ENCODE measurements at regions not wholly inside any gene's neighbourhood (a gene's known extent, or its start where the extent isn't known, plus 50 kb on each side); places are given as distances from the start of the nearest gene placed in this dataset.

GRCh38 chr5:133714161-133714915 is 102.0 kb upstream of the FSTL4 start:
- Histone ChIP-seq H3K4me3 (ENCODE audit: low read depth, low read length) (no peak overlapping the region), H2AFZ (ENCODE audit: low read length, unreplicated experiment) (no peak overlapping the region), H3K79me2 (ENCODE audit: control insufficient read depth, insufficient read depth, low read length, unreplicated experiment) (no peaks in the 10 kb centered on the region), H3K36me3 (ENCODE audit: insufficient read depth, low read length) (no peaks in the 10 kb centered on the region), H3K4me1 (ENCODE audit: control insufficient read depth, insufficient read depth, low read length, unreplicated experiment) (peaks cover 3% of the 10 kb centered on the region), H3K27me3 (ENCODE audit: insufficient read depth, low read length) (peaks cover 13% of the 10 kb centered on the region), H3K27ac (ENCODE audit: low read depth, low read length) (no peak overlapping the region)

GRCh38 chr5:133713751-133714150 is 101.4 kb upstream of the FSTL4 start:
- Histone ChIP-seq H3K79me2 (ENCODE audit: control insufficient read depth, insufficient read depth, low read length, unreplicated experiment) (no peaks in the 10 kb centered on the region), H3K4me1 (ENCODE audit: control insufficient read depth, insufficient read depth, low read length, unreplicated experiment) (peaks cover 3% of the 10 kb centered on the region), H3K27me3 (ENCODE audit: insufficient read depth, low read length) (peaks cover 17% of the 10 kb centered on the region), H3K4me3 (ENCODE audit: low read depth, low read length) (no peak overlapping the region), H3K36me3 (ENCODE audit: insufficient read depth, low read length) (no peaks in the 10 kb centered on the region), H3K27ac (ENCODE audit: low read depth, low read length) (no peak overlapping the region), H2AFZ (ENCODE audit: low read length, unreplicated experiment) (no peak overlapping the region)

- Histone ChIP-seq H3K36me3 (ENCODE audit: insufficient read depth, low read length) (no peaks in the 10 kb centered on the region), H2AFZ (ENCODE audit: low read length, unreplicated experiment) (no peak overlapping the region), H3K27ac (ENCODE audit: low read depth, low read length) (no peak overlapping the region)
Measured at GRCh38 chr5:133713209-133713608, 100.9 kb upstream of the FSTL4 start.

GRCh38 chr5:133712562-133712961 is 100.2 kb upstream of the FSTL4 start:
- H3K79me2 ChIP-seq (ENCODE audit: control insufficient read depth, insufficient read depth, low read length, unreplicated experiment) = no peaks in the 10 kb centered on the region
- H3K4me3 ChIP-seq (ENCODE audit: low read depth, low read length) = no peak overlapping the region
- H3K36me3 ChIP-seq (ENCODE audit: insufficient read depth, low read length) = no peaks in the 10 kb centered on the region
- no peak overlapping the region for H3K27ac ChIP-seq (ENCODE audit: low read depth, low read length)
- H3K4me1 ChIP-seq (ENCODE audit: control insufficient read depth, insufficient read depth, low read length, unreplicated experiment) = peaks cover 3% of the 10 kb centered on the region
- no peak overlapping the region for H2AFZ ChIP-seq (ENCODE audit: low read length, unreplicated experiment)
- peaks cover 13% of the 10 kb centered on the region for H3K27me3 ChIP-seq (ENCODE audit: insufficient read depth, low read length)

More at GRCh38 chr5:133713209-133713608, 100.9 kb upstream of the FSTL4 start:
- Histone ChIP-seq H3K4me3 (ENCODE audit: low read depth, low read length) (no peak overlapping the region), H3K27me3 (ENCODE audit: insufficient read depth, low read length) (peaks cover 13% of the 10 kb centered on the region), H3K79me2 (ENCODE audit: control insufficient read depth, insufficient read depth, low read length, unreplicated experiment) (no peaks in the 10 kb centered on the region), H3K4me1 (ENCODE audit: control insufficient read depth, insufficient read depth, low read length, unreplicated experiment) (peaks cover 3% of the 10 kb centered on the region)

GRCh38 chr5:133709209-133709725 is 96.9 kb upstream of the FSTL4 start:
- H3K4me1 ChIP-seq (ENCODE audit: control insufficient read depth, insufficient read depth, low read length, unreplicated experiment) = no peaks in the 10 kb centered on the region
- H3K79me2 ChIP-seq (ENCODE audit: control insufficient read depth, insufficient read depth, low read length, unreplicated experiment) = no peaks in the 10 kb centered on the region
- no peak overlapping the region for H2AFZ ChIP-seq (ENCODE audit: low read length, unreplicated experiment)
- H3K27me3 ChIP-seq (ENCODE audit: insufficient read depth, low read length) = peaks cover 13% of the 10 kb centered on the region
- H3K27ac ChIP-seq (ENCODE audit: low read depth, low read length) = no peak overlapping the region
- H3K36me3 ChIP-seq (ENCODE audit: insufficient read depth, low read length) = no peaks in the 10 kb centered on the region
- H3K4me3 ChIP-seq (ENCODE audit: low read depth, low read length) = no peak overlapping the region

- no peaks in the 10 kb centered on the region for H3K79me2 ChIP-seq (ENCODE audit: control insufficient read depth, insufficient read depth, low read length, unreplicated experiment)
- no peak overlapping the region for H3K4me3 ChIP-seq (ENCODE audit: low read depth, low read length)
- no peak overlapping the region for H3K27ac ChIP-seq (ENCODE audit: low read depth, low read length)
- no peak overlapping the region for H2AFZ ChIP-seq (ENCODE audit: low read length, unreplicated experiment)
- no peaks in the 10 kb centered on the region for H3K36me3 ChIP-seq (ENCODE audit: insufficient read depth, low read length)
- no peaks in the 10 kb centered on the region for H3K4me1 ChIP-seq (ENCODE audit: control insufficient read depth, insufficient read depth, low read length, unreplicated experiment)
- H3K27me3 ChIP-seq (ENCODE audit: insufficient read depth, low read length) = peaks cover 13% of the 10 kb centered on the region
Measured at GRCh38 chr5:133708331-133708850, 96.0 kb upstream of the FSTL4 start.

DNA sequence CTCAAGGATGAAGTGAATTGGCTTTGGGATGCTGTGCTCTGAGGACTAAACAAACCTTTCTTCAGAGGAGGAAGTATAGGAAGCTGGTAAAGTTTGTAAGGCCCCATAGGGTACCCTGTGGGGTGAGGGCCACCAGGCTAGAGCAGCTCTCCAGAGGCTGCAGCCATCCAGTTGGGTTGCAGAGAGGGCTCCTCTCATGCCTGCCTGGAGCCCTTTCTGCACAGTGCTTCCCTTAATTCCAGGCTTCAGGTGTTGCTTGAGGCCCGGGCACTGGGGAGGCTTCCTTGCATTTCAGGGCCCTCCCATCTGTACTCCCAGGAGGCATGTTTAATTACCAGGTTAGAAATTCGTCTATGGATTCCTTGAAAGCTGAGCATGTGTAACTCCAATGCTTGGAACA is 95.3 kb upstream of the FSTL4 start:
- Histone ChIP-seq H3K4me3 (ENCODE audit: low read depth, low read length) (no peak overlapping the region), H3K27ac (ENCODE audit: low read depth, low read length) (no peak overlapping the region), H3K79me2 (ENCODE audit: control insufficient read depth, insufficient read depth, low read length, unreplicated experiment) (no peaks in the 10 kb centered on the region), H3K36me3 (ENCODE audit: insufficient read depth, low read length) (no peaks in the 10 kb centered on the region), H3K4me1 (ENCODE audit: control insufficient read depth, insufficient read depth, low read length, unreplicated experiment) (no peaks in the 10 kb centered on the region), H3K27me3 (ENCODE audit: insufficient read depth, low read length) (peaks cover 13% of the 10 kb centered on the region), H2AFZ (ENCODE audit: low read length, unreplicated experiment) (no peak overlapping the region)

GRCh38 chr5:133706506-133707430 is 94.4 kb upstream of the FSTL4 start:
- no peak overlapping the region for H3K4me3 ChIP-seq (ENCODE audit: low read depth, low read length)
- no peak overlapping the region for H2AFZ ChIP-seq (ENCODE audit: low read length, unreplicated experiment)
- peaks cover 13% of the 10 kb centered on the region for H3K27me3 ChIP-seq (ENCODE audit: insufficient read depth, low read length)
- no peak overlapping the region for H3K27ac ChIP-seq (ENCODE audit: low read depth, low read length)
- no peaks in the 10 kb centered on the region for H3K36me3 ChIP-seq (ENCODE audit: insufficient read depth, low read length)
- H3K79me2 ChIP-seq (ENCODE audit: control insufficient read depth, insufficient read depth, low read length, unreplicated experiment) = no peaks in the 10 kb centered on the region
- no peaks in the 10 kb centered on the region for H3K4me1 ChIP-seq (ENCODE audit: control insufficient read depth, insufficient read depth, low read length, unreplicated experiment)

- Histone ChIP-seq H3K27ac (ENCODE audit: low read depth, low read length) (no peak overlapping the region), H3K27me3 (ENCODE audit: insufficient read depth, low read length) (peaks cover 14% of the 10 kb centered on the region), H3K36me3 (ENCODE audit: insufficient read depth, low read length) (no peaks in the 10 kb centered on the region), H2AFZ (ENCODE audit: low read length, unreplicated experiment) (no peak overlapping the region), H3K79me2 (ENCODE audit: control insufficient read depth, insufficient read depth, low read length, unreplicated experiment) (no peaks in the 10 kb centered on the region), H3K4me3 (ENCODE audit: low read depth, low read length) (no peak overlapping the region), H3K4me1 (ENCODE audit: control insufficient read depth, insufficient read depth, low read length, unreplicated experiment) (no peaks in the 10 kb centered on the region)
Measured at GRCh38 chr5:133705331-133705730, 93.0 kb upstream of the FSTL4 start.

GRCh38 chr5:133704411-133704810 is 92.1 kb upstream of the FSTL4 start:
- 0 out of 2 replicates have a peak, but pooled peaks cover 7% of the 10 kb centered on the region for H3K27me3 ChIP-seq (ENCODE audit: insufficient read depth, low read length)

More at GRCh38 chr5:133704411-133704810, 92.1 kb upstream of the FSTL4 start:
- no peak overlapping the region for H3K27ac ChIP-seq (ENCODE audit: low read depth, low read length)
- H2AFZ ChIP-seq (ENCODE audit: low read length, unreplicated experiment) = no peak overlapping the region
- no peaks in the 10 kb centered on the region for H3K36me3 ChIP-seq (ENCODE audit: insufficient read depth, low read length)
- no peak overlapping the region for H3K4me3 ChIP-seq (ENCODE audit: low read depth, low read length)
- H3K79me2 ChIP-seq (ENCODE audit: control insufficient read depth, insufficient read depth, low read length, unreplicated experiment) = no peaks in the 10 kb centered on the region
- no peaks in the 10 kb centered on the region for H3K4me1 ChIP-seq (ENCODE audit: control insufficient read depth, insufficient read depth, low read length, unreplicated experiment)

Data from ACC112 (cell line).